H1 (cell line): ENCODE measurements at regions not wholly inside any gene's neighbourhood (a gene's known extent, or its start where the extent isn't known, plus 50 kb on each side); places are given as distances from the start of the nearest gene placed in this dataset.

Experiments
- CTCF ChIA-PET: fragments of 300-600 bp; sonication (Branson Sonifier 250); formaldehyde crosslinking; loops from one replicate; lab custom pipeline; 2021; ENCODE audit not compliant: partially characterized antibody; lab: Charles Lee
- POLR2A ChIA-PET: fragments of 300-600 bp; sonication (Branson Sonifier 250); formaldehyde crosslinking; loops from one replicate; lab custom pipeline; 2021; ENCODE audit warnings: inconsistent platforms; ENCODE audit not compliant: partially characterized antibody; lab: Charles Lee
- DNase-seq, 2 experiments: peaks; one replicate each; pipeline versions ENCODE4 v3.0.0 to v3.0.0-alpha.2; 2010 to 2022; ENCODE audit warnings: low spot score in 2 of 2, low read depth in 1 of 2, mixed read lengths in 1 of 2
- FAIRE-seq: peaks from 2 replicates; lab custom pipeline; 2011; peaks lifted over from hg19 to GRCh38; lab: Jason Lieb, UNC
- H2AFZ ChIP-seq: 2 replicates; pipeline ENCODE4 v1.8.1; 2012; ENCODE audit warnings: low read length, inconsistent platforms
- H2AK5ac ChIP-seq: 2 replicates; pipeline ENCODE4 v1.6.1; 2013; ENCODE audit warnings: low read depth, low read length
- H2BK120ac ChIP-seq: replicated peaks from 2 replicates; pipeline ENCODE3; 2013; ENCODE audit warnings: low read depth, low read length, inconsistent platforms
- H2BK12ac ChIP-seq: 2 replicates; pipeline ENCODE4 v1.6.1; 2013; ENCODE audit warnings: low read depth, low read length
- H2BK15ac ChIP-seq: 2 replicates; pipeline ENCODE4 v1.6.1; 2013; ENCODE audit warnings: low read length
- H2BK20ac ChIP-seq: 2 replicates; pipeline ENCODE4 v1.6.1; 2013; ENCODE audit warnings: low read length
- H2BK5ac ChIP-seq: 2 replicates; pipeline ENCODE4 v1.6.1; 2013; ENCODE audit warnings: low read depth, low read length
- H3K14ac ChIP-seq: 2 replicates; pipeline ENCODE4 v1.6.1; 2013; ENCODE audit warnings: inconsistent platforms; ENCODE audit not compliant: insufficient read length
- H3K18ac ChIP-seq: 2 replicates; pipeline ENCODE4 v1.6.1; 2013; ENCODE audit warnings: low read length; ENCODE audit errors: extremely low read depth
- H3K23ac ChIP-seq: 2 replicates; pipeline ENCODE4 v1.6.1; 2013; ENCODE audit warnings: inconsistent platforms; ENCODE audit not compliant: insufficient read length
- H3K23me2 ChIP-seq: 2 replicates; pipeline ENCODE4 v1.6.1; 2013; ENCODE audit warnings: low read depth, low read length
- H3K27ac ChIP-seq: 2 replicates; pipeline ENCODE4 v1.6.1; 2011; ENCODE audit warnings: low read depth, low read length, inconsistent platforms
- H3K27me3 ChIP-seq, 4 experiments: replicated peaks in 1 of 4; 1 replicate in 1 of 4; 2 replicates in 3 of 4; pipeline versions ENCODE4 v1.6.1 to v1.8.1; 2011 to 2013; ENCODE audit warnings: low read length in 3 of 4, mild to moderate bottlenecking in 3 of 4, inconsistent platforms in 2 of 4, mixed read lengths in 2 of 4, moderate library complexity in 1 of 4; ENCODE audit not compliant: control insufficient read depth in 3 of 4, insufficient read depth in 3 of 4; ENCODE audit errors: extremely low read depth in 1 of 4
- H3K36me3 ChIP-seq, 4 experiments: 2 replicates each; pipeline versions ENCODE4 v1.6.1 to v1.8.1; 2011 to 2013; ENCODE audit warnings: mild to moderate bottlenecking in 4 of 4, low read length in 3 of 4, moderate library complexity in 2 of 4, control low read depth in 1 of 4, inconsistent platforms in 1 of 4; ENCODE audit not compliant: insufficient read depth in 4 of 4, control insufficient read depth in 2 of 4
- H3K4ac ChIP-seq: replicated peaks from 2 replicates; pipeline ENCODE3; 2013; ENCODE audit warnings: low read length, low read depth, mixed read lengths, inconsistent platforms; ENCODE audit not compliant: insufficient read length
- H3K4me1 ChIP-seq, 4 experiments: replicated peaks in 1 of 4; 1 replicate in 1 of 4; 2 replicates in 3 of 4; pipeline versions ENCODE4 v1.6.1 to v1.8.1; 2011 to 2013; ENCODE audit warnings: low read length in 3 of 4, inconsistent platforms in 2 of 4, mixed read lengths in 1 of 4; ENCODE audit not compliant: insufficient read depth in 4 of 4, control insufficient read depth in 3 of 4
- H3K4me2 ChIP-seq, 2 experiments: 2 replicates each; pipeline versions ENCODE4 v1.6.1 to v1.8.1; 2011 to 2013; ENCODE audit warnings: low read depth in 2 of 2, low read length in 2 of 2, control low read depth in 1 of 2, inconsistent platforms in 1 of 2, mild to moderate bottlenecking in 1 of 2; ENCODE audit not compliant: insufficient read depth in 1 of 2
- H3K4me3 ChIP-seq, 4 experiments: fragments of 200-600, 300-600 bp in 1 of 4; sonication (generic), shearing (Covaris generic), sonication (Bioruptor Twin) in 1 of 4; 2 replicates each; pipeline versions ENCODE4 v1.5.1 to v1.8.1; 2011 to 2016; ENCODE audit warnings: low read length in 4 of 4, low read depth in 3 of 4, control low read depth in 2 of 4, inconsistent platforms in 2 of 4, mild to moderate bottlenecking in 2 of 4, mixed read lengths in 1 of 4, moderate library complexity in 1 of 4; ENCODE audit not compliant: insufficient read depth in 2 of 4; ENCODE audit errors: extremely low read depth in 1 of 4
- H3K56ac ChIP-seq: replicated peaks from 2 replicates; pipeline ENCODE3; 2013; ENCODE audit warnings: low read depth, mild to moderate bottlenecking, mixed read lengths, low read length, inconsistent platforms; ENCODE audit not compliant: insufficient read length
- H3K79me1 ChIP-seq: 2 replicates; pipeline ENCODE4 v1.6.1; 2013; ENCODE audit warnings: low read depth, low read length, control low read depth
- H3K79me2 ChIP-seq, 2 experiments: 2 replicates each; pipeline versions ENCODE4 v1.6.1 to v1.8.1; 2012 to 2013; ENCODE audit warnings: low read length in 2 of 2, mild to moderate bottlenecking in 2 of 2, inconsistent platforms in 1 of 2; ENCODE audit not compliant: insufficient read depth in 2 of 2, control insufficient read depth in 1 of 2
- H3K9ac ChIP-seq, 4 experiments: replicated peaks in 1 of 4; 1 replicate in 1 of 4; 2 replicates in 3 of 4; pipeline versions ENCODE4 v1.6.1 to v1.8.1; 2011 to 2013; ENCODE audit warnings: low read depth in 3 of 4, low read length in 3 of 4, control low read depth in 2 of 4, mild to moderate bottlenecking in 2 of 4, moderate library complexity in 2 of 4, inconsistent platforms in 1 of 4; ENCODE audit errors: extremely low read depth in 1 of 4
- H3K9me3 ChIP-seq, 2 experiments: 2 replicates each; pipeline versions ENCODE4 v1.6.1 to v1.8.1; 2012 to 2013; ENCODE audit warnings: mild to moderate bottlenecking in 2 of 2, moderate library complexity in 2 of 2, control low read depth in 1 of 2, inconsistent platforms in 1 of 2, low read depth in 1 of 2, low read length in 1 of 2, mixed read lengths in 1 of 2; ENCODE audit not compliant: insufficient read depth in 2 of 2
- H4K20me1 ChIP-seq, 2 experiments: replicated peaks in 1 of 2; 2 replicates each; pipeline versions ENCODE3 to v1.8.1; 2011 to 2013; ENCODE audit warnings: inconsistent platforms in 2 of 2, low read length in 2 of 2, mild to moderate bottlenecking in 1 of 2; ENCODE audit not compliant: insufficient read depth in 2 of 2, control insufficient read depth in 1 of 2
- H4K5ac ChIP-seq: 2 replicates; pipeline ENCODE4 v1.6.1; 2013; ENCODE audit warnings: low read length, low read depth, mixed read lengths, inconsistent platforms; ENCODE audit not compliant: insufficient read length
- H4K8ac ChIP-seq: 2 replicates; pipeline ENCODE4 v1.8.0; 2013; ENCODE audit warnings: mild to moderate bottlenecking, moderate library complexity, low read length, inconsistent platforms; ENCODE audit not compliant: insufficient read depth; ENCODE audit errors: extremely low read depth
- H4K91ac ChIP-seq: replicated peaks from 2 replicates; pipeline ENCODE3; 2013; ENCODE audit warnings: low read length, mixed read lengths, inconsistent platforms; ENCODE audit not compliant: insufficient read length
- EGR1 ChIP-seq: IDR thresholded peaks from 2 replicates; pipeline ENCODE4 v1.6.1; 2011; ENCODE audit warnings: low read depth, low read length, borderline replicate concordance
- EP300 ChIP-seq, 2 experiments: IDR thresholded peaks; 1 replicate in 1 of 2; 2 replicates in 1 of 2; pipeline ENCODE4 v1.6.1; 2011 to 2012; ENCODE audit warnings: low read depth in 2 of 2, low read length in 2 of 2, mild to moderate bottlenecking in 2 of 2, borderline replicate concordance in 1 of 2, inconsistent platforms in 1 of 2, moderate library complexity in 1 of 2
- JUND ChIP-seq: IDR thresholded peaks from 2 replicates; pipeline ENCODE4 v1.6.1; 2011; ENCODE audit warnings: mild to moderate bottlenecking, improper control_type of control experiment, low read length
- KDM1A ChIP-seq: fragments of 200-600, 300-600 bp; sonication (generic); IDR thresholded peaks from 2 replicates; pipeline ENCODE4 v1.7.1; 2016; ENCODE audit warnings: mild to moderate bottlenecking, low read length, borderline replicate concordance
- POLR2A ChIP-seq, 2 experiments: IDR thresholded peaks; 1 replicate in 1 of 2; 2 replicates in 1 of 2; pipeline ENCODE4 v1.6.1; 2011; ENCODE audit warnings: low read depth in 2 of 2, low read length in 2 of 2, mild to moderate bottlenecking in 2 of 2; ENCODE audit errors: control extremely low read depth in 1 of 2
- POU5F1 ChIP-seq: IDR thresholded peaks from 2 replicates; pipeline ENCODE4 v1.6.1; 2011; ENCODE audit warnings: low read depth, mild to moderate bottlenecking, low read length, moderate library complexity
- WGBS, 2 experiments: shearing (Covaris generic) in 1 of 2; methylation state at CpG; one replicate each; pipeline versions ENCODE4 v1.1.6 to v1.1.7; 2013 to 2015; ENCODE audit warnings: low lambda C conversion rate in 2 of 2, mixed read lengths in 2 of 2, inconsistent platforms in 1 of 2, low coverage in 1 of 2, missing lambda C conversion rate in 1 of 2; ENCODE audit not compliant: insufficient replicate concordance in 2 of 2, insufficient coverage in 1 of 2, insufficient read length in 1 of 2; ENCODE audit errors: extremely low coverage in 1 of 2, missing lambda C conversion rate in 1 of 2; 5-methylcytosine and 5-hydroxymethylcytosine counted together

DNA sequence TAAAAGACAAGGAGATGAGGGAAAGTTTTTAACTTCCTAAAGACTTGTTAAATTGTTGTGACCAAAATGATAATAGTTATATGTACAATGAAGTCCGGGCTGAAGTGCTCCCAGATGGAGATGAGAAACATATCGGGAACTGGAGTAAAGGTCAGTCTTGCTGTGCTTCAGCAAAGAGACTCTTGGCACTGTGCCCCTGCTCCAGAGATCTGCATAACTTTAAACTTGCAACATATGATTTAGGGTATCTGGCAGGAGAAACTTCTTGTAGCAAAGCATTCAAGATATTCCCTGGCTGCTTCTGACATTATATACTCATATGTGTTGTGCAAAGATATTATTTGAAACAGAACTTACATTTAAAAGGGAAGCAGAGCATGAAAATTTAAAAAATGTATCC lies 786.6 kb upstream of the SLITRK6 start:
- H3K27me3 ChIP-seq, result no peaks in the 10 kb centered on the region
- H3K79me1 ChIP-seq, result no peaks in the 10 kb centered on the region
- TF ChIP-seq POLR2A (IDR thresholded peaks at IDR 0.05; ENCODE audit: control extremely low read depth in 1 of 2, low read depth in 2 of 2, low read length in 2 of 2) (no peak), JUND (no peak), EGR1 (no peak), POU5F1 (no peak), EP300 (IDR thresholded peaks at IDR 0.05; ENCODE audit: borderline replicate concordance in 1 of 2, low read depth in 2 of 2, low read length in 2 of 2) (no peak), KDM1A (no peak)
- no peaks in the 10 kb centered on the region for H3K36me3 ChIP-seq
- no peak overlapping the region for H3K4me2 ChIP-seq
- no peak overlapping the region for H2BK12ac ChIP-seq
- ChIA-PET POLR2A (no interaction called here), CTCF (interaction anchor here (0.6 to 0.9 kb wide), 2 partner anchors 138 to 361 kb away, joined by 3 to 4 read pairs; no protein-coding TSS in a partner anchor)
- H3K4me1 ChIP-seq, result no peaks in the 10 kb centered on the region
- DNase-seq, result no peak
- no peak overlapping the region for H3K18ac ChIP-seq
- H2AFZ ChIP-seq, result no peak overlapping the region
- H2BK5ac ChIP-seq, result no peak overlapping the region
- H3K14ac ChIP-seq, result no peak overlapping the region
- no peaks in the 10 kb centered on the region for H3K9me3 ChIP-seq
- WGBS, 2 experiments, result 90% methylated on average over 2 of the region's 2 CpGs; no CpG with 5 or more reads in 1 of the 2 experiments
- no peak overlapping the region for H3K23ac ChIP-seq
- no peak overlapping the region for H3K56ac ChIP-seq
- H3K27ac ChIP-seq, result no peak overlapping the region
- H3K79me2 ChIP-seq, result no peaks in the 10 kb centered on the region
- no peaks in the 10 kb centered on the region for H3K23me2 ChIP-seq
- H3K4ac ChIP-seq, result no peak overlapping the region
- H2BK15ac ChIP-seq, result no peak overlapping the region
- no peak overlapping the region for H2BK20ac ChIP-seq
- H4K91ac ChIP-seq, result no peak overlapping the region
- no peak overlapping the region for H2BK120ac ChIP-seq
- H4K8ac ChIP-seq, result no peak overlapping the region
- H3K4me3 ChIP-seq, result no peak overlapping the region
- no peak overlapping the region for H2AK5ac ChIP-seq
- no peak overlapping the region for H4K5ac ChIP-seq
- H3K9ac ChIP-seq, result no peak overlapping the region
- FAIRE-seq, result no peak
- H4K20me1 ChIP-seq, result no peaks in the 10 kb centered on the region
